ENCODE measurements at regions not wholly inside any gene's neighbourhood (a gene's known extent, or its start where the extent isn't known, plus 50 kb on each side); places are given as distances from the start of the nearest gene placed in this dataset.

DNA sequence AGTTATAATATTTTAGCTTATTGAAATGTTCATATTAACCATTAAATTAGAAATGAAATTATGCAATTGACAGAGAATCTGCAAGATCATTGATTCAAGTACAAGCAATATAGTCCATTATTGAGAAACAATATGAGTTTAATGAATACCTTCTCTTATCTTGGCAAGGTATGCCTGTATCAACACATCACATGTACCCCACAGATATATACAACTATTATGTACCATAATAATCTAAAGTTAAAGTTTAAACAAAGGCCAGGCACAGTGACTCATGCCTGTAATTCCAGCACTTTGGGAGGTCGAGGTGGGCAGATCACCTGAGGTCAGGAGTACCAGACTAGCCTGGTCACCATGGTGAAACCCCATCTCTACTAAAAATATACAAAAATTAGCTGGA is 514.7 kb downstream of the PCDH7 start:
- TF ChIP-seq CTCF (conservative IDR thresholded peaks at IDR 0.05; ENCODE audit: low read length) = no peak
- no peak for DNase-seq (ENCODE audit: low read depth)
- H3K4me3 ChIP-seq (ENCODE audit: low read length) = no peak overlapping the region

GRCh38 chr4:31236020-31236638 is 516.0 kb downstream of the PCDH7 start:
- no peak for DNase-seq (ENCODE audit: low read depth)
- H3K4me3 ChIP-seq (ENCODE audit: low read length) = no peak overlapping the region
- TF ChIP-seq CTCF (conservative IDR thresholded peaks at IDR 0.05; ENCODE audit: low read length) = no peak

DNA sequence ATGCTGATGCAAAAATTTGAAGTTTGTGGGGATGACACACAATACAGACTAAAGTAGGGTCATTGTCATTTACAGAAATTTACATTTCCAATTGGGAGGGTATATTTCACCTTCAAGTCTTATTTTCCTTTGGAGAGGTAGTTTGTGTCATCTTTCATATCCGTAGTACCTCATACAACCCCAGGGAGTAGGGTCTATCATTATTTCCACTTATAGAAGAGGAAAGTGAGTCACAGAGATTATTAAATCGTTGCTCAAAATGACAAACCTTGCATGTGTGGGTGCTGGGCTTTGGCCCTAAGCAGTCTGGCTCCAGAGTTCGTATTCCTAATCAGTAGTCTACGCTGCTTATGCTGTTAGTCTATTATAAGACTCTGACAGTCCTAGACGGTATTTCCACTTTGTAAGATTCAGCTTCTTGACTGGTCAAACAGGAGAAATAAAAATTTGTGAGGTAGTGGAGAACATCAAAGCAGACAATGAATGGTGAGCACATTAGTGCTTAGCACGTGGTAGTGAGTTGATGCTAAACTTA is 516.5 kb downstream of the PCDH7 start:
- no peak for DNase-seq (ENCODE audit: low read depth)
- TF ChIP-seq CTCF (conservative IDR thresholded peaks at IDR 0.05; ENCODE audit: low read length) = no peak
- H3K4me3 ChIP-seq (ENCODE audit: low read length) = no peak overlapping the region

DNA sequence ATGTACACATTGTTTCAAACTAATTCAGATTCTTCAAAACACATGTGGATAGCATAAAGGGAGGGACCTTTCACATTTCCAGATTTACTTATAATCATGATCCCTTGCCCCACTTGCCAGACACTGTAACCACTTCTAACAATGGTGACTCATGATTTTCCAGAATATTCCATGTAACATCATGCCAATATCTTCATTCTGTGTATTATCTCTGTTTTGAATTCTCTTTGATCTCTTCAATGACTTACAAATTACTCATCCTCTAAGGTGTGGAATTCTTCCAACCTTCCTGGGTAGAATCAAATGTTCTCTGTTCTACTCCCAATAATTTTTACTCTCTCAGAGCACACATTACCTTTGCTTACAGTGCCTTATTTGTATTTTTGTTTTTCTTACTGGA is 517.1 kb downstream of the PCDH7 start:
- no peak for TF ChIP-seq CTCF (conservative IDR thresholded peaks at IDR 0.05; ENCODE audit: low read length)
- no peak overlapping the region for H3K4me3 ChIP-seq (ENCODE audit: low read length)
- DNase-seq (ENCODE audit: low read depth) = no peak

DNA sequence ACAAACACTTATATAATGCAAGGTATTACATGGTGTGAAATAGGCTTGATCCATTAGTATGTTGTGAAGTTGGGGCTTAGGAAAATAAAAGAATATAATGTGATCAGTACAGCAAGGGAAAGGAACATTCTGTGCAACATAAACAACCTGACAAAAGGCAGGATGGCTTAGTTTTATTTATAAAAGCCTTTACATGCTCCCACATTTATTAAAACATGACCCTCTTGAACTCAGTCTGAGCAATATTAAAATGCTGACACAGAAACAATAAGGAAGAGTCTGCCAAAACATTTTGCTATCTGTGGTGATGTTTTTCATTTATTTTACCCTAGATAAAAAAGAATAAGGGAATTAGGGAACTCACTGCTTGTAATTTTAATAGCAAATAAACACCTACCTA is 519.7 kb downstream of the PCDH7 start:
- H3K4me3 ChIP-seq (ENCODE audit: low read length) = no peak overlapping the region
- TF ChIP-seq CTCF (conservative IDR thresholded peaks at IDR 0.05; ENCODE audit: low read length) = no peak
- no peak for DNase-seq (ENCODE audit: low read depth)

DNA sequence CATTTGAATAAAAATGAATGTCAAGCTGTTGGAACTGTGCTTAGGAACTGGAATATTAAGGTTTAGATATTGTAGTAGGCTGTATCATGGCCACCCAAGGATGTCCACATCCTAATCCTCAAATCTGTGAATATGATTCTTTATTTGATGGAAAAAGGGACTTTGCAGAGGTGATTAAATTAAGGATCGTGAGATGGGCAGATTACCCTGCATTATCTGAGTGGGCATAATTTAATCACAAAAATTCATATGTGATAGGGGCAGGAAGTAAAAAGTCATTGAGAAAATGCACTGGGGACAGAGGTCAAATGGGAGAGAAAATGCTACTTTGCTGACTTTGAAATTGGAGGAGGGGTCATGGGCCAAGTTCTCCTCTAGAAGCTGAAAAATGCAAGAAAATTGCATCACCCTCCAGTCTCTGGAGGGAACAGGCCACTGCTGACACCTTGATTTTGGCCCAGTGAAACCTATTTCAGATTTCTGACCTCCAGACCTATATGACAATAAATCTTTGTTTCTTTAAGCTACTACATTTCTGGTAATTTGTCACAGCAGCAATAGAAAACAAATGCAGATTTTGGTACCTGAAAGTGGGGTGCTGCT is 521.4 kb downstream of the PCDH7 start:
- DNase-seq (ENCODE audit: low read depth) = no peak
- TF ChIP-seq CTCF (conservative IDR thresholded peaks at IDR 0.05; ENCODE audit: low read length) = no peak
- no peak overlapping the region for H3K4me3 ChIP-seq (ENCODE audit: low read length)

DNA sequence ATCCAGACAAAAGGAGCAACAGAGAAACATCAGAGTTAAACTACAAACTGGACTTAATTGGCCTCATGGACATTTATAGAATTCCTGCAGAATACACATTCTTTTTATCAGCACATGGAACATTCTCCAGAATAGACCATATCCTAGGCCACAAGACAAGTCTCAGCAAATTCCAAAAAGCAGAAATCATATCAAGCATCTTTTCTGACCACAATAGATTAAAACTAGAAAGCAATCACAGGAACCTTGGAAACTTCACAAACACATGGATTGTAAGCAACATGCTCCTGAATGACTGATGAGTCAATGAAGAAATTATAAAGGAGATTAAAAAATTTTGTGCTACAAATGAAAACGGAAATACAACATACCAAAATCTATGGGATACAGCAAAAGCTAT is 526.7 kb downstream of the PCDH7 start:
- TF ChIP-seq CTCF (conservative IDR thresholded peaks at IDR 0.05; ENCODE audit: low read length) = no peak
- no peak overlapping the region for H3K4me3 ChIP-seq (ENCODE audit: low read length)
- DNase-seq (ENCODE audit: low read depth) = no peak
